ENCODE measurements at regions not wholly inside any gene's neighbourhood (a gene's known extent, or its start where the extent isn't known, plus 50 kb on each side); places are given as distances from the start of the nearest gene placed in this dataset.

DNA sequence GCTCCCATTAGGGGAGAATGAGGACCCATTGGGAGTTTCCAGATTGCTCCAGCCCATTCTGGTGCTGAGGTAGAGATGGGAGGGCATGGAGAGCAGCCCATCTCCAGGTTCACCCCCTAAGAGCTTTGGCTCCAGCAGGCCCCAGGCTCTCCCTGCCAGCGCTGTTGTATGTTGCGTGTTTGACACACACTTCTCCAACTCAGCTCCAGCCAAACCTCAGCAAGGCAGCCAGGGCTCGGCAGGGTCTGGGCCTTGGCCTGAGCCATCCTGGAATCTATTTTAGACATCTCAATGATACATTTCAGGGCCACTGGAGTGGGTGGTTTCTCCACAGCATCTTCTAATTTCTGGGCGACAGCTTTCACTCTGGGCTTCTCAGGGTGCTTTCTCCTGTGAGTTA lies 117.0 kb downstream of the NAV1 start:
- no peak for DNase-seq (ENCODE audit: low read depth in 2 of 2)

DNA sequence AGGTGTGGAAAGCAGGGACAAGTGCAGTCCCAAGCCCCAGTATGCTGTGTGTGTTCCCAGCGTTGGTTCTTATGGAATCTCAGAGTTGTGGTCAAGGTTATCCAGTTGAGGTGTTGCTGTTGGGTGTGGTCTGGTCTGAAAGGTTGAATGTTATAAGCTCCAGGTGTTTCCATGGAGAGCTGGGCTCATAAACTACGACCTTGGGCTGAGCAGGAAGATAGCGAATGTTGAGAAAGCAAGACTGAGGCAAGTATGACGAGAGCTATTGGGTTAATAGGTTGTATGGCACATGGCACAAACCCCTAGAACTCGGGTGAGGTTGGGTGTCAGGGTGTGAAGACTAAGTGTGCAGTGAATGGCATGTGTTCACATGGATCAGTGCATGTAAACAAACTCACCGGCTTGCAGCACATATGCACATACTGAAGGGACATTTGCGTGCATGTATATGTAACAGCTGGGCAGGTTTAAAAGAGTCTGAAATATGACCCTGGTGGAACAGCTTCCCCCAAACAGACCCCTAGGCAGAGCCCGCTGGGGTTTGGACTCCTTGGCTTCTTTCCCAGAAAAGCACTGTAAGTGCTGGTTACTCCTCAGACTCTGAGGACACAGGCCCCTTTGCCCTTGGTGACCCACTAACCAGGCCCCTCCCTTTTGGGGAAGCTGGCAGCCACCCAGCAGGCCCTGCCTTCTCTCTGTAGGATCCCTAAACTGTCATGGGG lies 117.5 kb downstream of the NAV1 start:
- DNase-seq (ENCODE audit: low read depth in 2 of 2), result peak in 1 of 2 experiments; percentile 47

DNA sequence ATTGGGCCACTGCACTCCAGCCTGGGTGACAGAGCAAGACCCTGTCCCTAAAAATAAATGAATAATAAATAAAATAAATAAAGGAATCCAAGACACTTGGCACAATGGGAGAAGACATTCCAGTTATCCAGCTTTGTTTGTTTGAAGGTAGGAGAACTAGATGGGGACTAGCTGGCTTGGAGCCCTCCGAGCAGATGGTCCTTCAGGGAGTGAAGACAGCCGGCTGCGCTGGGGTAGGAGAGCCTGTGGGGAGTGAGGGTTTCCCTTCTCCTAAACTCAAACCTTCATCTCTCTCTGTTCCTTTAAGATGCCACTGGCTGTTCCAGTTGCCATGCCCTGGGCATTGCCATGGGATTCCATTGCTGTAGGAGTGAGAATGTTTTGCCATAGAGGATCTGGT lies 120.6 kb downstream of the NAV1 start:
- no peak for DNase-seq (ENCODE audit: low read depth in 2 of 2)

DNA sequence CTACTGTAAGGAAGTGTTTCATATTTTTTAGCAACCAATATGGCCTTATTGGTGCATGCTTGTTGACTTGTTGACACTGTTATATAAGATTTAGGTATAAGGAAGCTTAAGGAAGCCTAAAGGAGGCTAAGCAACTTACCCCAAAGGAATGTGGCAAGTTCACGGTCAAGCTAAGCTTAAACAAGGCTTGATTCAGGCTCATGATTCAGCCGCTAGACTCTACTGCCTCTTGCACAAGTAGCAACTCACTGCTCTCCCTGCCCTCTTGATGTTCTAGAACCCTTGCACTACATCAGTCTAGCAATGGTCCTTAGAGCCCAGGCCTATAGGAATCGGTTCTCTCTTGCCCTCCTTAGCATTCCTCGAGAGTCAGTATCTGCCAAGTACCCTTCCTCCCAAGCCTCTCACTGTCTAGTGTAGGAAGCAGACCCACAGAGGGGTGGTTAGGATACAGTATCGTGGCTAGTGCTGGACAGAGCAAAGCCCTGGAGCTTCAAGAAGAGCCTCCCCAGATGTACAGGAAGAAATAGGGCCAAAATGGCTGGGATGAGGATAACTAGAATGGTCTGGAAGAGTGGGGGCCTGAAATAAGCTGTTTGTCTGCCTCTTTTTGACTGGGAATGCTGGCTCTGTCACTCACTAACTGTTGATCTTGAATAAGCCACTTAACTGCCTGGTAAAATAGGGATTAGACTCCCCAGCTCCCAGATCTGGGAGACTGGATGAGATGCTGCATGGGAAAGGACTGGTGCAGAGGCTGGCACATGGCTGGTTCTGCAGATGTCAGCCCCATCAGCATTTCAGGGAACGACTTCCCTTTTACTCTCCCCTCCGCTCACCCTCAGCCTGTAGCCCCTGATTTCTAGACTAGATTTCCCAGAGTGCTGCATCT lies 122.2 kb downstream of the NAV1 start:
- no peak for DNase-seq (ENCODE audit: low read depth in 2 of 2)

GRCh38 chr1:201661823-201662359 lies 123.0 kb downstream of the NAV1 start:
- no peak for DNase-seq (ENCODE audit: low read depth in 2 of 2)

DNA sequence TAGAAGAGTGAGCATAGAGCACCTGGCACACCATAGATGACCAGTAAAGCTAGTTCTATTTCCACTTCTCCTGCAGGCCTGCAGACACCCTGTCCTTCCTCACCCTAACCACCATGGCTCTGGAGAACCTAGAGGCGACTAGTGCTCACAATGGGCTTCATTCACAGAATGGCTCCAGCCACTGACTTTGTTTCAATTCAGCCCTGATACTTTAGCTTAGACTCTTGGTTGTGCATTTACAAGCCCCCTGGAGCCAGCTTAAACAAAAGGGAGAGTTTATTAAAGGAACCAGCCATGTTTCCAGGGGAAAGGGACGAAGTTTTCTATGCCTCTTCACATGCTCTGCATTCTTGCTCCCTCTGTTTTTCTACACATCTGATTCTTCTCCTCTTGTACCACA lies 123.7 kb downstream of the NAV1 start:
- no peak for DNase-seq (ENCODE audit: low read depth in 2 of 2)

DNA sequence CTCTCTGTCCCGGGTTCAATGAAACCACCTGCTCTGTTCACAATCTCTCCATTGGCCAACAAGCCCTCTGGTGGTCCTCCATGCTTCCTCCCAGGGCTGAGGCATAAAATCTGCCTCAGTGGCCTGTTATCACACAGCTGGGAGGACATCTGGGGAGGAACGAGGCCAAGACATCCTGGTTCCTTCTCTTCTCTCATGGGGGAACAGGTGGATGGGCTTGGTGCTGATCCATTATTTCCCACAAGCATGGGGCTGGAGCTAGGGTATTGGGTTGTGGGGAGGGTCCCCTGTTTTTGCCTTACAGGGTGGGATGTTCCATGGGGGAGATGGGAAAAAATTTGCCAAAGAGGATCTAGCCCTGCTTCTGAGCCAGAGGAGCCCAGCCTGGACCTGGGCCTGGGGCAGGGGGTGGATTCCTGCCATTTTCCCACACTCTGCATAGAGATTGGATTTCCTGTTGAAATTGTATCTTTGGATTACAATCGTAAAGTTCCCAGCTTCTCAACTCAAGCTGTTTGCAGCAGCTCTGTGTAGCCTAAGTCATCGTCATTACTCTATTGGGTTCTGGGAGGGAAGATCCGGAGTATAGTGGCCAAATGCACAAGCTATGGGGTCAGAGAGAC lies 124.7 kb downstream of the NAV1 start:
- DNase-seq (ENCODE audit: low read depth in 2 of 2), result no peak

DNA sequence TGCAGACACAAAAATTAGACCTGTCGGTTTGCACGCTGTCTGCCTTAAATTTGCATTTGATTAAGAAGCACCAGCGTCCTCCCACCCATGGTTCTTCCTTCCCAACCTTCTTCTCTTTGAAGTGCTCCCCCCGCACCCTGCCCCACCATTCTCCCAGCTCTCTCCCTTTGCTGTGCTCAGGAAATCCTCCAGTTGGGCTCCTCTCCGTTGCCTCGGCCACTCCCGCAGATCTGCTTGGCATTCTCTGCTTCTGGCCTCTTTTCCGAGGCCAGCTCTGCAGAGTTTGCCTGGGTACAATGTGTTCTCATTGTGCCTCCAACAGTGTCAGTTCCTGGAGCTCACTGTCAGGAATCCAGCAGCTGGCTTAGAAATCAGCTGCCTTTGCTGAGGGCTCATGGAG lies 126.1 kb downstream of the NAV1 start:
- no peak for DNase-seq (ENCODE audit: low read depth in 2 of 2)

DNA sequence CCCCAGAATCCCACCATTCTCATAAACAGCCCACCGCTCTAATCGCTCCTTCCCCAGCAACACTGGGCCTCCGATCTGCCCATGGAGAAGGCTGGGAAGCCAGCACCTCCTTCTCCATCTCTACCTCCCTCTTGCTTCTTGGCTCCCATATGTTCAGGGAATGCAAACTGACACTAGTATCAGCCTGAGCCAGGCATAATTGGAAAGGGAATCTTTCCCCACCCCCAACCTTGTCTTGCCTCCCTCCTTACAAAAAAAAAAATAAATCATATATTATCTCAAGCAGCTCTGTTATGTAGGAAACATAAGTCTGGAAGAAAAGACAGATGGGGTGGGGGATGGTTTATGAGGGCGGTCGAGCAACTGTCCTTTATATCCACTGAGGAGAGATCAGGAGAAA lies 127.2 kb downstream of the NAV1 start:
- no peak for DNase-seq (ENCODE audit: low read depth in 2 of 2)

GRCh38 chr1:201666645-201667044 lies 127.7 kb downstream of the NAV1 start:
- DNase-seq (ENCODE audit: low read depth in 2 of 2), result no peak

DNA sequence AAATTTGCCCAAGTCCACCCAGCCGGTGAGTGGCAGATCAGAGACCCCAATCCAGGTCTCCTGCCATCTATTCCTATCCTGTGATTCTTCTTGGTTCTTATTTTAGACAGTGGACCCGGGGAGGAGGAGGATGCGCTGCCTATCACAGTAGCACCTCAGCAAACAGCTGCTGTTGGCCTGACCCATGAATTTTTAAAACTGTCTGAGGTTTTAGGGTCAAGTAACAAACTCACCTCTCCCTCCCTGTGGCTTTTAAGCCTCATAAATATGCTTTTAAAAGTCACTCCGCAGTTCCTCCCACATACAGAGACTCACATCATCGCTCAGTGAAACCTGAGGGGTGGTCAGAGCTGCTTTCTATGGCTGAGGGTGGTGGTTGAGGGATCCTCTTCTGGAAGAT lies 128.6 kb downstream of the NAV1 start:
- no peak for DNase-seq (ENCODE audit: low read depth in 2 of 2)

DNA sequence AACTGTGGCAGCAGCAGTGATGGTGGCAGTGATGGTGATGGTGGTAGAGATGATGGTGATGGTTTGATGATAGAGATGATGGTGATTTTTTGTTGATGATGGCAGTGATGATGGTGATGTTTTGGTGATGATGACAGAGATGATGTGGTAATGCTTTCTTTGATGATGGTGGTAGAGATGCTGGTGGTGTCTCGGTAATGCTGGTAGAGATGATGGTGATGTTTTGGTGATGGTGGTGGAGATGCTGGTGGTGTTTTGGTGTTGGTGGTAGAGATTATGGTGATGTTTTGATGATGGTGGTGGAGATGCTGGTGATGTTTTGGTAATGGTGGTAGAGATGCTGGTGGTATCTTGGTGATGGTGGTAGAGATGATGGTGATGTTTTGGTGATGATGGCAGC lies 131.6 kb downstream of the NAV1 start:
- DNase-seq (ENCODE audit: low read depth in 2 of 2), result no peak

DNA sequence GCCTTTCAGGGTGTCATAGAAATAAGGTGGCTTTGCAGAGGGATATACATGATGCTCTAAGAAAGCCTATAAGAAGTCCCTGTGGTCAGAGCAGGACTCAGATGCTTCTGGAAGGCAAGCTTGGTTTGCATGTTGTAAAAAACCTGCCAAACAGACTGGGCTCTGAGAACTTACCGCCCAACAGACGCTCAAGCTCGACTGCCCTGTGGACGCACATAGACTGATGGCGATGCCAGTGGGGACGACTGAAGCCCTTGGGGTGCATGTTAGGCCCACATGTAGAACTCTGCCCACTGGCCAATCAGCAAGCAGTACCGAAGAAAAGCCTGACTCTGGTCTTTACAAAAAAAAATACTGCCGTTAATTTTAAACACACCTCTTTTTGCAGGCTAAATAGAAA lies 133.8 kb downstream of the NAV1 start:
- no peak for DNase-seq (ENCODE audit: low read depth in 2 of 2)

DNA sequence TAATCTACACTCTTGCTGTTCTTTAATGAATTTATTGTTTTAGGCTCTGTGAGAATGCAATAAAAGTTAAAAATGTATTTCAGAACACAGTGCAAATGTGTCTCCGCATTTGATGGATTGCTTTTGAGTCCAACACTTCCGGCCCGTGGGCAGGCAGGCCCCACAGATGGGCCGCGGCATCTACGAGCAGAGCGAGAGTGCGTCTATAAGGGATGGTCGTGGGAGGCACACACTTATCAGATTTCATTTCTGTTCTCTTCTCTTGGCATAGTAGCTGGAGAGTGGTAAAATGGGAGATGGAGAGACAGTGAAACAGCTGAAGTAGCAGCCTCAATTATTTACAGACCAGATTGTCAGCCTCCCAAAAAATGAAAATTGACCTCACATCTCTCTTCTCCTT lies 134.2 kb downstream of the NAV1 start:
- DNase-seq (ENCODE audit: low read depth in 2 of 2), result no peak

DNA sequence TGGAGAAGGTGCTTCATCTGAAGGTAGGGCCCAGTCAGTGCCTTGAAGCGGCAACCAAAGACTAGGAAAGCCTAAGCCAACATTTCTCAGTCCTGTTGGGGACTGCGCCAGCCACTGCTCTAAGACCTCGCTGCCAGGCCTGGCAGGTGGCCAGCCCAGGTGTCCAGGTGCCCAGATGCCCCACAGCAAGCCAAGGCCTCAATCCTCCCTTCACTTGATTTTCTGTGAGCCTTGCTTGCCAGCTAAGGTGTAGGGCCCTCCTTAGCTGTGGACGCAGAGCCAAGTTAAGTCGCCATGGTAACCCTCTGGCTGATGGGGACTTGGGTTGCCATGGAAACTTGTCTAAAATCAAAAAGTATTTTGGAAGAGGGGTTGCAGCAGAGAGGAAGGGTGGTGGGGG lies 135.0 kb downstream of the NAV1 start:
- no peak for DNase-seq (ENCODE audit: low read depth in 2 of 2)

DNA sequence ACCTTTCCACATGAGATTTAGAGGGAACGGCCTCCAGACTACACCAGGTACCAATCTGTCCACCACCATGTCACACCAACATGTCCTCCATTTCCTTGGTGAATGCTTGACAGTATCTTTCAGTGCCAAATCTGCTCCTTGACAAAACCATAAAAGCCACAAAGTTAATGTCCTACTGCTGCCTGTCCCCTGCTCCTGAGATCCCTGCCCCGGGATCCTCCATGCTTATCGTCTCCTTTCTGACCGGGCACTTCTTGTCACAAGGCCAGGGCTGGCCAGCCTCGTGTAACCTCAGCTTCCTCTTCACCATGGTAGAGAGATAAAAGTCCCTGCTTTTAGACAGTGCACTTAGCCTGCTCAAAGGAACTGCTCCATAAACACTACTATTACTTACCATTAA lies 136.2 kb downstream of the NAV1 start:
- DNase-seq (ENCODE audit: low read depth in 2 of 2), result no peak

- no peak for DNase-seq (ENCODE audit: low read depth in 2 of 2)
Observed at GRCh38 chr1:201676197-201676596, 137.3 kb downstream of the NAV1 start.

- no peak for DNase-seq (ENCODE audit: low read depth in 2 of 2)
Observed at GRCh38 chr1:201676641-201677040, 137.7 kb downstream of the NAV1 start.

DNA sequence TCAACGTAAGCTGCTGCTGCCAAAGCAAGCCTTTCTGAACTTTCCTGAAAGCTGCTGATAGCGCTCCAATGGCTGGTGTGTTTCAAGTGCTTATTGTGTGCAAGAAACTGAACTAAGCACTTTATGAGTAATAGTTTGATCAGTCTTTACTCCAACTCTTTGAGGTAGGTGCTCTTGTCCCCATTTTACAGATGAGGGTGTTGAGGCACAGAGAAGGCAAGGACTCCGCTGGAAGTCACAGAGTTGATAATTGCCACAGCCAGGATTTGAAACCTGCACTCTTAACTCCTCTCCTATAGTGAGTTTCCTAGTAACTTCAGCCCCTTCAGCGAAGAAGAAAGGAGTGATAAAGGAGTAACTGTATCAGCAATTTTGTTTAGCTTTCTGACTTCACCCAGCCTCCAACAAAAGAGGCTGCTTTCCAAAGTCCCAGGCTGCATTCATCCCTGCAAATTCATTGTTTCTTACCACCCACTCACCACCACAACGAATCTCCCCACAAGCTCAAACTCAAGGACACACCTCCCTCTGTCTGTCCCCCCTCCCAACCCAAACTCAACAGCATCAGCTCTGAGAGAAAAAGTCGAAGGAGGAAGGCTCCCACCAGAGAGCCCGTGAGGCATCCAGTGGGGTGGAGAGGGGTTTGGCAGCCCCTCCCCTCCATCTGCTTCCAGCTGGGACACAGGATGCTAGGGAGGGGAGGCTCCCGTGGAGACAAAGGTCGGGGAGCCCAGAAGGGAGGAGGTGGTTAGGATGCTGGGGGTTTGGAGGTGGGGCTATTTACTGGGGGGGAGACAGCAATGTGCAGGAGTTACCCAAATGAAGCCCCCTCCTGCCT lies 139.6 kb downstream of the NAV1 start:
- no peak for DNase-seq (ENCODE audit: low read depth in 2 of 2)

GRCh38 chr1:201681375-201681774 lies 142.4 kb downstream of the NAV1 start:
- DNase-seq (ENCODE audit: low read depth in 2 of 2), result no peak

- DNase-seq (ENCODE audit: low read depth in 2 of 2), result no peak
Observed at GRCh38 chr1:201682964-201683363, 144.0 kb downstream of the NAV1 start.

- DNase-seq (ENCODE audit: low read depth in 2 of 2), result no peak
Observed at GRCh38 chr1:201683397-201683796, 144.5 kb downstream of the NAV1 start.
